Renal cortex interstitium (tissue), 11 donors: ENCODE measurements at regions not wholly inside any gene's neighbourhood (a gene's known extent, or its start where the extent isn't known, plus 50 kb on each side); places are given as distances from the start of the nearest gene placed in this dataset.

Experiments used
- DNase-seq, 11 donors: peaks; one replicate each; pipeline ENCODE4 v3.0.0-alpha.2; 2013; ENCODE audit warnings: low read depth in 9 of 11, low spot score in 4 of 11; ENCODE audit errors: extremely low read depth in 1 of 11

DNA sequence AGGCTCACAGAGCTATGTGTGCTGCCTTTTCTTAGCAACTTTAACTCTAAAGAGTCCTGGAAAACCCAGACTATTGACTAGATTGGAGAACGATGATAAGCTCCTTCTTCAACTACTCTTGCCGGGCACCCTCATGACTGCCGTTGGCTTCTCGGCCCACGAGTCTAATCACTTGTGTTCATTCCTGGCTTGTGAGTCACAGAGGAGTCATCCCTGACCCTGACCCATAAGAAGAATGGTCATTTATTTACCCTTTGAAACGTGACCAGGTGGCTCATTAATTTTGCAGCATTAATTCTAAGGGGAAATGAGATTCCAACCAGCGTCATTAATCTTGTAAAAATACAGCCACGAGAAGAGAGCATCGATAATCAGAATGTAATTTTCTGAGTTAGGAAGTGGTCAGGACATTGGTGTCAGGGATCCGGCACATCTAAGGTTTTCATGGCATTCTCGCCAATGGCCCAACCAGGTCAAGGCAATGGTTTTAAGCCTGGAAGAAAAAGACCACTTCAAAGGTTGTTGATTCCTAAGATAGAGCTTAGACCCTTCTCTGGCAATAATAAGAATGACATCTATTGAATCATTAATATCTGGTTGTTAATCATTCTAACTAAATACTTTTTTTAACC lies 183.6 kb upstream of the RUNX1 start:
- no peak for DNase-seq

DNA sequence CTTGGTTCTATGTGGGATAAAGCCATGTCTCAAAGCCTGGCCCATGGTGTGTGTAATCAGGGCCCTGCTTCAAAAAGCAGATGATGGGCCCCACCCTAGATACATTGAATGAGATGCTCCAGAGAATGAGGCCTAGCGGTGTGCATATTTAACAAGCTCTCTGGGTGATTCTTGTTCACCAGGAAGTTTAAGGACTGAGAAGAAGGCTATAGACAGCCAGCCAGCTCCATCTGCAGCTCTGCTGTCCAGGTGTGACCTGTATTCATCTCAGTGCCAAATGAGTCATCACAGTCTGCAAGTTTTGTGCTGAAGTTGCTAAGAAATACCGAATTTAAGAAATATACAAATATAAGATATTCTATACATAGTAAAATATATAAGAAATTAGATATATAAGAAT lies 182.0 kb upstream of the RUNX1 start:
- DNase-seq, result no peak

DNA sequence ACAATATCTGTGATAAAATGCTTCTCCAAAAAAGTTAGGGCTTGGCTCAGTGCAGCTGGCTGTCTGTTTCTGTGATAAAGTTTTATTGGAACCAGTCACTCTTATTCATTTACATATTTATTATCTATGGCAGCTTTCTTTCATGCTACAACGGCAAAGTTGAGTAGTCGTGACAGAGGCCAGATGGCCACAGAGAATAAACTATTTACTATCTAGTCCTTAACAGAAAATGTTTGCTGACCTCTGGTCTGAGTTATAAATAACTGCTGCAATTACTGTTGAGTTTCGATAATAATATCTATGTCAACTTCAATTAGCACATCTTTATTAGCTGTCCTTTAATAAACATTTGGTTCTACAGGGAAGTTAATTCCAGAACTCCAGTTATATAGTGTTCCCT lies 180.2 kb upstream of the RUNX1 start:
- DNase-seq, result no peak

DNA sequence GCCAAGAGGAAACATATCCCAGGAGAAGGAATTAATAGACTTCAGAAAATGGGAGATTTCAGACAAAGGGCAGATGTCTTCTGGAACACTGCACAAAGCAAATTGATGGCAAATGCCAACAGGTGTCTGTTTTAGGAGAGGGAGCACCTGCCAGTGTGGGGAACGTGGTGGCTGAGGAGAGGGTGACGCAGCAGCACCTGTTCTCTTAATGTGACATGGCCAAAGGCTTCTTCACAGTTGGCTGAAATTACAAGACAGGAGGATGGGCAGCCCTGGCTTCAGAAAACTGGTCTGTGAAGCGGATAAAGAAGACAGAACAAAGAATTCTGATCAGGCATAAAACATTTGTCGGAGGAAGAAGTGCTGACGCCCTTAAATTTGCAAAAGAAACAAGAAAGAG lies 178.7 kb upstream of the RUNX1 start:
- DNase-seq, result no peak

DNA sequence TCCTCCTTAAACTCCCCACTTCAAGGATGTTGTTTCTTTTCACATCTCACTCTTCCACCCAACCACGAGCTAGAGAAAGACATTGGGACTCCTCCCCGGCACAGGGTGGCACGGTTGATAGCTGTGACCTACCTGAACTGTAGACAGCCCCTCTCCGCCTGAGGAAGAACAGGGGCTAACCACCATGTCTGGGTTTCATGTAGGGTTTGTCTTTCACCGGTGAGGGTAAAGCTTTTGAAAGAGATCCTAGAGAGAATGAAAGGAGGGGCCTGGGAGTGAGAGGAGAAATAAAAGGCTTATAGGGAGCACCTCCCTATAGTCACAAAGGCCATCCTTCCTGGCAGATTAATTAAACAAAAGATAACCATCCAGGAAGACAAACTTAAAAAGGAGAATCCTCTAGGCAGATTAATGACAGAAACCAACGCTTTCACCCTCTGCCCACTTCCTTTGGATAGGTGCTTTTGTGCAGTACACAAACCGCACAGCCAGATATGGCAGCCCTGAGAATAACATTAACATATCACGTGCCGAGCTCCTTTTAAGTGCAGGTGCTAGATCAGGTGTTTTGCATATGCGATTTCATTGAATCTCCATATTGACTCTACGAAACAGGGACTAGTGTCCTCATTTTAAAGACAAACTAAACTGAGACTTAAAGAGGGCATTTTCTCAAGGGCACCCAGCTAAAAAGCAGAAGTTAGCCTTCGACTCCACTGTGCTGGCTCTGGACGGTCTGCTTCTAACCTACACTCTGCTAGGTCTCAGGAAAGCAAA lies 178.1 kb upstream of the RUNX1 start:
- DNase-seq, result no peak

DNA sequence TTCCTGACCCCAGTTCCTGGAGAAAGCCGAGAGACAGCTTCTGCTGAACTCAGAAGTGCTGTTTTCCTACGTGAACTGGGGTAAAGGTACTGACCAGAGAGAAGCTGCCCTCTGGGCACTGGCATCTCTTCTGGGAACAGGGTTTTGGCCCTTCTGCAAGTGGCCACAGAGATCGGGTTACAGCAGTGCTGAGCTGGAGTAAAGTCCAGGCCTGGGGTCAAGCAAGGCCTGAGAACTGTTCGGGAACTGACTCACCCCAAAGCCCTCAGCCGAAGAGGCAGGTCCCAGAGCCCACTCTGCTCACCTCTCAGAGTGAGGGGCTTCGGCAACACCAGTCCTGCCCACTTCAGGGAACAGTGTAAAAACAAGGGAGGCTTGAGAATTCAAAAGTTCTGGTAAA lies 177.2 kb upstream of the RUNX1 start:
- DNase-seq, result no peak

DNA sequence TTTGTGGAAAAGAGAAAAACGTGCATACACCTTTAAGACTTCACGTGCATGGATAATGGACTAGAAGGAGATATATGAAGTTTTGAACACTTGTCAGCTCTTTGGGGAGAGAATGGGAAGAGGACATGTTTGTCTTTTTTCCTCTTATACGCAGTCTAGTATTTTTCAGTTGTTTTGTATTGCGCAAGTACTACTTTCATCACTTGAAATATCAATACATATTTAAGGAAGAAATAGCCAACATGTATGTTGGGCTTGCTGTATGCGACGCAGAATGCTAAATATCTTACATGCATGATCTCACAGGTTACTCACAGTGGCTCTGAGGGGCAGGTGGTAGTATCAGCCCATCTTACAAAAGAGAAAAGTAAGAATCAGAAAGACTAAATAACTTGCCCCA lies 176.5 kb upstream of the RUNX1 start:
- DNase-seq, result no peak

DNA sequence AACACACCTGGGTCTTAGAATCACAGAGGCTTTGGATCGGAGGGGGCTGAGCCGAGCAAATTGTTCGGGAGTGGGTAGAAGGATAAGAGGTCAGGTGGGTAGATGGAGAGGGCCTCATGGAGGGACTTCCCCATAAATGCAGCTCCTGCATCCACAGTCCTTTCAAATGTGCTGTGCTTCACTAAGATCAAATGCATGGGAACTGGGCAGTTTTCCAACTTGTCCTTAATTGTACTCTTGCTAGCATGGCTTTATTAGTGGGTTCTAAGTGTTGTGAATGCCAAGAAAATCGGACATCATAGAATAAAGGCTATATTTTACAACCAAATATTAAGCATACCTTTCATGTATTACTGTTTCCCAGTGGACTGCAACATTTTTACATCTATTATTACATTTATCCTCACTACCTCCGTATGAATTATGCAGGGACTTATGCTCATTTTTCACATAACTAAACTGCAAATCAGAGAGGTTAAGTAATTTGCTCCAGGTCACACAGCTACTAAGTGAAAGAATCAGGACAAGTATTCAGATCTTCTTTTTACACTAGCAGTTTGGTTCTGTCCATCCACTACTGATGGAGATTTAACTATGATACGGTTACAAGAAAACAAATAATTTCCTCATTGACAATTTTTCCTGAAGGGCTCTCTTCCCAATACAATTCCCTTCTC lies 174.5 kb upstream of the RUNX1 start:
- no peak for DNase-seq

DNA sequence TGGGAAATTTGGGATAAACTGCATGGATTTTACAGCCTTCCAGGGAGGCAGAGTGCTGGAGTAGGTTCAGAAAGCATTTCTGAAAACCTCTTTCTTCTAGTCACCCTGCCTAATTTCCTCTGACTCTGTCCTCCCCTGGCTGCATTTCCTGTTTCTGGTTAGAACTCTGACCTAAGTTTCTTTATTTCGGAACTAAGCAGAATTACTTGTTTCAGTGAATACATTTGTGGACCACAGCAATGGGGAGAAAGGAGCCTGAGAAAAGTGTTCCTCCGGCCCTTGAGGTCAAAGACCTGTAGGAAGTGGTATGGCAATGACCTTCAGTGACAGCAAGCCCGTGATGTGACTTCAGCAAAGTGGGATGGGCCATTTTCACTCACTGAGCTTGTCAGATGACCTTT lies 173.4 kb upstream of the RUNX1 start:
- no peak for DNase-seq

DNA sequence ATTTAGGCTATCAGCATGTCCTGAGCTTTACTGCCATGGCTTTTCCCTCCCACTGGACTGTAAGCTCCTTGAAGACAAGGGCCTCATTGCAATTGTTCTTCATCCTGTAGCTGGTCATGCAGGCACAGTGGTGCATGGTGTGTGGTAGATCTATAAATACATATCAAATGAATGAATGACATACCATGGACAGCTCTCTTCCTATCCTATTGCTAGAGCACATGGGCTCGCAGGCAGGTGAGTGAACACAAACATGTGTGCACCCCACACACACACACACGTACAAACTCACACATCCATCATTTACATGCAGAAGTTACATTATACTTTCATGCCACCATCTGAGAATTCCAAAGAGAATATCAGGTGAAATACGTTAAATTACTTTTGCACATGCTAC lies 172.9 kb upstream of the RUNX1 start:
- DNase-seq, result no peak

DNA sequence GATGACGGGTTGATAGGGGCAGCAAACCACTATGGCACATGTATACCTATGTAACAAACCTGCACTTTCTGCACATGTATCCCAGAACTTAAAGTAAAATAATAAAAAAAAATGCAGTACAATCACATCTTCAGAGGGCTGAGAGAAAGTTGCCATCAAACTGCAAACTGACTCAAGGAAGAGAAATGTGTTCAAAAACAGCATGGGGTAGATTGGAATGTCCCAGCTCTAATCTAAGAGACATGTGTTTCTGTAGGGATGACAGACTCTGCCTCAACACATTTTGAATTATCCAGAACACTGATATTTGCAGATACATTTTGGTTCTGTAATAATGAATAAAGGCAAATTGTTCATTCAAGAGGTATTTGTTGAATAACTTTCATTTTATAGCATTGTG lies 171.2 kb upstream of the RUNX1 start:
- no peak for DNase-seq

DNA sequence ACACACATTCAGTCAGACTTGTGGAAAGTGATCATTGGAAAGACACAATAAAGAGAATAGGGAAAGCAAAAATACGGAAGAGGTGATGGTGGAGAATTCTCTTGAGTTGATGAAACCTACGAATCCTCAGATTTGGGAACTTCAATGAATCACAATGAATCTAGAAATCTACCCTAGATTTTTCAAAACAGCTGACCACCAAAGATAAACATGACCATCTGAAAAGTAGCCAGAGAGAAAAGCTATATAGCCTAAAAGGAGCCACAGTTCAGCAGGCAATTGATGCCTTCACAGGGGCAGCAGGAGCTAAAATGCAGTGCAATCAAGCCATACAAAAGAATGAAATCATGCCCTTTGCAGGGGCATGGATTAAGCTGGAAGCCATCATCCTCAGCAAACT lies 170.6 kb upstream of the RUNX1 start:
- DNase-seq, result no peak

DNA sequence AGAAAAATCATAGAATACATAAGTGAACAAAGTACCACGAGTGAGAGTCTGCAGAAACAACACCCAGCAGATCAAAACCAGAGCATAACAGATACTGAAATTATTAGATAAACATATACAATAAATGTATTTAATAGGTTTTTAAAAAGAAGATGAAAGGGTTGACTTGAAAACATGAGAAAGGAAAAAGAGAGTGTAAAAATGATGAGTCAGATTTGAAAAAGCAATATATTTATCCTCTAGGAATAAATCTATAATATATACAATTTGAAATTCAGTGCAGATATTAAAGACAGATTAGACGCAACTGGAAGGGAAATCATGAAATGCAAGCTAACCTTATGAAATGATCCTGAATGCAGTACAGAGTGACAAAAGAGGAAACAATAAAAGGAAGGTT lies 170.2 kb upstream of the RUNX1 start:
- DNase-seq, result no peak

DNA sequence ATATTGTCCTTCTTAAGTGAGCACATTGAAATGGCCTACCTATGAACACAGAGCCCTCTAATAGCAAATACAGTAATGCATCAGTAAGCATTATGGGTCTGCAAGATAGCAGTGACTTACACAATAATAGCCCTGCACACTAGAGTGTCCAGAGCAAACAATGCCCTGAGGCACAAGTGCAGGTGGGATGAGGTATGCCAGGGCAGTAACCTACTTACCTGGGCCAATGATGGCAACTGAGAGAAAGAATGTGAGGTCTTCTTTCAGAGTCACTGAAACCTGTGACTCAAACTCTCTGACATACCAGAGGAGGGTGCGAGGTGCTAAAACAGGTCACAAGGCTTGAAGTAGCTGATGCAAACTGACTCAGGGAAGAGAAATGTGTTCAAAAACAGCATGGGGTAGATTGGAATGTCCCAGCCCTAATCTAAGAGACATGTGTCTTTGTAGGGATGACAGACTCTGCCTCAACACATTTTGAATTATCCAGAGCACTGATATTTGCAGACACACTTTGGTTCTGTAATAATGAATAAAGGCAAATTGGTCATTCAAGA lies 168.5 kb upstream of the RUNX1 start:
- DNase-seq, result no peak

DNA sequence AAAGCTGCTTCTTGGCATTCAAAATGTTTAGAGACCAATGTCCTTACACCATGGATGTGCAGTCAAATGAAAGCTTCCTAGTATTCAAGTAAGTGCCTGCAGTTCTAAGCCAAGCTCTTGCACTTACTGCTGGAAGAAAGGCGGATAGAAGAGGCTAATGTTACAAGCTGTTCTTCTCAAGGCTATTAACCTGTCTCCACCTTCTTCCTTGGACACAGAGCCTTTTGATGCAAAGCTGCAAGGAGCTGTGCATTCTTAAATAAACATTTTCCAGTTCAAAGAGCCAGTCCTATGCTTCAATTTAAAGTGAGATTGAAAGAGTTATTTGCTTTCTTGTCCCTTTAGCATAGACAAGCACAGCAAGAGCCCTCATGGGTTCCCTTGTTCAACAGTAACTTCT lies 167.9 kb upstream of the RUNX1 start:
- no peak for DNase-seq

DNA sequence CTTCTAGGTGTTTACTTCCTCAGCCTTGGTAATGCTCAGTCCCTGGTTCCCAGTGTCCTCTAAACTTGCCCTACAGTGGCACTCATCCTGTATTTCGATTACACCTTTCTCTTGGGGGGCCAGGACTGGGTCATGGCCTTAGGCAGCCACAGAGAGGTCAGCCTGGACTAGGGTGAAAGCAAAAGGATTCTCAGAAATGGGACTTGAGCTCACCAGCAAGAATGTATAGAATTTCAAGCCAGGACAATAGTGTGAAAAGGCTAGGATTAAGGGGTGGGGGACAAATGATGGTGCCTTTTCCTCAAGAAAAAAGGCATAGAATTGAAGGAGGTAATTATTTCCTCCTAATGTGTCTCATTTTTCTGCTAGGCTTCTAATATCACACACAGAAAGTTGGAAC lies 166.8 kb upstream of the RUNX1 start:
- DNase-seq, result no peak

DNA sequence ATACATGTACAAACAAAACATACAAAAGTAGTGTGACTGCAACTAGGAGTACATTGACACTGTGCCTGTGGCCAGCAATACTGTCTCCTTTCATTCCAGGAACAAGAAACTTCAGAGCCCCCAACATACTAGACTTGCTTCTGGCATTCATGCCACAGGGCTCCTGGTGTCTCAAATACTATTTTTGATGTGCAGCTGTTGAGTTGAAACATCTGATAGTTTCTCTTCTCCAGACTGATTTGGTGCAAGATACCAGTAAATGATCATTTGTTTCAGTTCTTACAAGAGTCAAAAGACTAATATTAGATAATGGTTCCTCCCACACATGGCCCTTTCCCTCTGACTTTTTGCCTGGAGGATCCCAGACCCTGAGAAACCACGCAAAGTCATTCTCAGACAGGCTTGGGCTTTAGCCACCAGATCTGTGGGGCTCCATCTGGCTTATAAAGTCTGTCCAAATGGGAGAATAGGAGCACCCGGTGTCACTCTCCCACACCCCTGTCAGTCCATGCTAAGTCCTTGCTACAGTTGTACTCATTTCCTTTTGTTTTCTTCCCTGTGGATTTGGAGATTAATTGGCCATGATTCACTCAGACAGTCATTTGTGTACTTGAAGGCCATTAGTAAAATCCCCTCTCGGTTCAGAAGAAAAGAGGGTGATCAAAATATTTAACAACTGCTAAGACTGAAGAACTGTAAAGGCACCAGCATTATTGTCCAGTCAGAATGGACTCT lies 163.5 kb upstream of the RUNX1 start:
- DNase-seq, result no peak

DNA sequence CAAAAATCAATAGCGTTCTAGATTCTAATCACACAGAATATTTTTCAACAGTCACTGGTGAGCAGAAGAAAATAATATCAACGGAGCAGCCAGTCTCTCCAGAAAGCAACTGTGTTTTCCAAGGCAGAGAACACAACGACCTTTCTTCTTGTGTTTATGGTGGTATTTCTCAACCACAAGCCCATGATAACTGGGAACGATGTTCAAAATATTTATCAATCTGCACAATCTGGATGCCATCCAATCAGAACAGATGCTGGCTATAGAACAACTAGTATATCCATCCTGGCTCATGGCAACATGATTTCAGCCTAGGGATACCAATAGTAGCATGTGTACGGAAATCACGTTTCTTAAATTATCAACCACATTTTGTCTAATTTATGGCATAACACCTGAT lies 162.7 kb upstream of the RUNX1 start:
- DNase-seq, result no peak

DNA sequence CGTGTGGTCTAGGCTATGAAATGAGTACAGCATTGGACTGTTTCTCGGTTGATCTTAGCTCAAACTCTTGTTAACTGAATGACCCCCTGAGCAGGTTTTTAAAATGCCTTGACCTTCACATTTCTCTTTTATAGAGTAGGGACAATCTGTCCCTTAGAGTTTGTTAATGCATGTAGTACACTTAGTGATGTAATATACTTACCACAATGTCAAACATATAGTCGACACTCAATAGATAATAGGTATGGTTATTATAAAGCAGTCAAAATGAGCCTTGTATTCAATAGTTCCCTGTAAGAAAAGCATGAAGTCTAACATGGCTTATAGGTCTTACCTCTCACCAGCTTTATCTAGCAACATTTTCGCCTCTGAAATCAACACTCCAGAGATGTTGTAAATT lies 161.0 kb upstream of the RUNX1 start:
- DNase-seq, result no peak
